Kasumi-1 (cell line): ENCODE measurements at regions not wholly inside any gene's neighbourhood (a gene's known extent, or its start where the extent isn't known, plus 50 kb on each side); places are given as distances from the start of the nearest gene placed in this dataset.
"Not testable (repeated sequence)": the region's sequence is repeated elsewhere in the genome, so short reads cannot be mapped to it uniquely, and the experiment has no call there.

Experiments used
- DNase-seq, 2 experiments: peaks; one replicate each; lab custom pipeline; 2025; lab: John Stamatoyannopoulos, UW

- no peak for DNase-seq
Measured at GRCh38 chr3:190192739-190193138, 72.0 kb upstream of the P3H2 start.

GRCh38 chr3:190192087-190192486 is 71.4 kb upstream of the P3H2 start:
- no peak for DNase-seq

- no peak for DNase-seq
Measured at GRCh38 chr3:190188197-190188596, 67.5 kb upstream of the P3H2 start.

- no peak for DNase-seq
Measured at GRCh38 chr3:190183121-190183520, 62.4 kb upstream of the P3H2 start.

GRCh38 chr3:190182418-190183043 is 61.8 kb upstream of the P3H2 start:
- no peak for DNase-seq

GRCh38 chr3:190180268-190180667 is 59.6 kb upstream of the P3H2 start:
- DNase-seq = no peak

GRCh38 chr3:190178779-190179178 is 58.1 kb upstream of the P3H2 start:
- DNase-seq = no peak

GRCh38 chr3:190176933-190177525 is 56.3 kb upstream of the P3H2 start:
- not testable (repeated sequence) for DNase-seq

- not testable (repeated sequence) for DNase-seq
Measured at GRCh38 chr3:190176106-190176505, 55.4 kb upstream of the P3H2 start.

GRCh38 chr3:190175490-190175889 is 54.8 kb upstream of the P3H2 start:
- DNase-seq = no peak

- no peak for DNase-seq
Measured at GRCh38 chr3:190174471-190174870, 53.8 kb upstream of the P3H2 start.

- no peak for DNase-seq
Measured at GRCh38 chr3:190173426-190173825, 52.7 kb upstream of the P3H2 start.

- no peak for DNase-seq
Measured at GRCh38 chr3:190172751-190173150, 52.1 kb upstream of the P3H2 start.
